ENCODE measurements at regions not wholly inside any gene's neighbourhood (a gene's known extent, or its start where the extent isn't known, plus 50 kb on each side); places are given as distances from the start of the nearest gene placed in this dataset.
"Not testable (repeated sequence)": the region's sequence is repeated elsewhere in the genome, so short reads cannot be mapped to it uniquely, and the experiment has no call there.

GRCh38 chr5:99543841-99544240, 615.0 kb upstream of the CHD1 start:
- TF ChIP-seq, protein P1, sequence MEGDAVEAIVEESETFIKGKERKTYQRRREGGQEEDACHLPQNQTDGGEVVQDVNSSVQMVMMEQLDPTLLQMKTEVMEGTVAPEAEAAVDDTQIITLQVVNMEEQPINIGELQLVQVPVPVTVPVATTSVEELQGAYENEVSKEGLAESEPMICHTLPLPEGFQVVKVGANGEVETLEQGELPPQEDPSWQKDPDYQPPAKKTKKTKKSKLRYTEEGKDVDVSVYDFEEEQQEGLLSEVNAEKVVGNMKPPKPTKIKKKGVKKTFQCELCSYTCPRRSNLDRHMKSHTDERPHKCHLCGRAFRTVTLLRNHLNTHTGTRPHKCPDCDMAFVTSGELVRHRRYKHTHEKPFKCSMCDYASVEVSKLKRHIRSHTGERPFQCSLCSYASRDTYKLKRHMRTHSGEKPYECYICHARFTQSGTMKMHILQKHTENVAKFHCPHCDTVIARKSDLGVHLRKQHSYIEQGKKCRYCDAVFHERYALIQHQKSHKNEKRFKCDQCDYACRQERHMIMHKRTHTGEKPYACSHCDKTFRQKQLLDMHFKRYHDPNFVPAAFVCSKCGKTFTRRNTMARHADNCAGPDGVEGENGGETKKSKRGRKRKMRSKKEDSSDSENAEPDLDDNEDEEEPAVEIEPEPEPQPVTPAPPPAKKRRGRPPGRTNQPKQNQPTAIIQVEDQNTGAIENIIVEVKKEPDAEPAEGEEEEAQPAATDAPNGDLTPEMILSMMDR (IDR thresholded peaks at IDR 0.05) = no peak
- no peaks in the 10 kb centered on the region for H3K36me3 ChIP-seq
- H3K4me3 ChIP-seq = no peak overlapping the region
- H3K9me3 ChIP-seq = no peaks in the 10 kb centered on the region
- H3K9ac ChIP-seq (ENCODE audit: low read depth in 2 of 2, low read length in 2 of 2) = no peak overlapping the region
- no peaks in the 10 kb centered on the region for H3K27me3 ChIP-seq
- H3K27ac ChIP-seq = no peak overlapping the region
- no peak for DNase-seq
- H3K4me1 ChIP-seq = no peaks in the 10 kb centered on the region
- intact Hi-C loops (cut with DNase I) = no loop called here

GRCh38 chr5:99534241-99534640, 605.4 kb upstream of the CHD1 start:
- H3K27ac ChIP-seq; H3K27me3 ChIP-seq; H3K9me3 ChIP-seq; H3K9ac ChIP-seq (ENCODE audit: low read depth in 2 of 2, low read length in 2 of 2); H3K36me3 ChIP-seq; intact Hi-C loops (cut with DNase I); H3K4me3 ChIP-seq; H3K4me1 ChIP-seq; DNase-seq: not testable (repeated sequence)

- intact Hi-C loops (cut with DNase I); DNase-seq: not testable (repeated sequence)
Measured at GRCh38 chr5:99521666-99522065, 592.9 kb upstream of the CHD1 start.

DNA sequence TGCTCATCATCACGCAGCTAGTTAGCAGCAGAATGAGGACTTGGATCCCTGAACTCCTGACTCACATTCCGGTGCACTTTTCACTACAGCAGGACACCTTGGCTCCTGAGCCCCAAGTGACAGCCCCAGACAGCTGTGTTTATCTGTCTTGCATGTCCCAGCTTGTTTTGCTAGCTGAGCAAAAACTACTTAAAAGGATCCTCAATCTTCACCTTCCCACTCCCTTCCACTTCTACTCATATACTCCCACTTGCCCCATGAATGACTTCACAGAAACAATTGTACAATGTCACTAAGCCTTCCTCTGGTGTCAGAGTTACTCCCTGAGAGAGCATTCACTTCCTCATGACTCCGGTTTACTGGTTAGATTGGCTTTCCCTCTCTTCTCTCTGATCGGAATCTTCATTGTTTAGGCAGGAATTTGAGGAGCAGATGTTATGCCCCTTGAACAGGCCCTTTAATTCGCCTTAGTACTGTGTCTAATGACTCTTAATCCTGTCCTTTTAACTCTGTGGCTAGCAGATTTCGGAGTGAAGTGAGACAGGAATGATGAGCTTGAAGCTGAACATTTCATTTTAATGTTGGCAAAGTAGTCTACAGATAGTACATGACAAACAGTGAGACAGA, 587.2 kb upstream of the CHD1 start:
- H3K27me3 ChIP-seq; DNase-seq; H3K27ac ChIP-seq; H3K36me3 ChIP-seq; intact Hi-C loops (cut with DNase I); H3K4me1 ChIP-seq; H3K9me3 ChIP-seq; H3K9ac ChIP-seq (ENCODE audit: low read depth in 2 of 2, low read length in 2 of 2); H3K4me3 ChIP-seq: not testable (repeated sequence)

More at GRCh38 chr5:99521666-99522065, 592.9 kb upstream of the CHD1 start:
- not testable (repeated sequence) for H3K27me3 ChIP-seq; H3K4me1 ChIP-seq; H3K36me3 ChIP-seq; H3K9me3 ChIP-seq; H3K4me3 ChIP-seq; H3K9ac ChIP-seq (ENCODE audit: low read depth in 2 of 2, low read length in 2 of 2); H3K27ac ChIP-seq

- H3K27me3 ChIP-seq; intact Hi-C loops (cut with DNase I); DNase-seq; H3K27ac ChIP-seq; H3K36me3 ChIP-seq; H3K4me1 ChIP-seq; H3K9ac ChIP-seq (ENCODE audit: low read depth in 2 of 2, low read length in 2 of 2); H3K4me3 ChIP-seq; H3K9me3 ChIP-seq: not testable (repeated sequence)
Measured at GRCh38 chr5:99510237-99510866, 581.5 kb upstream of the CHD1 start.

- H3K36me3 ChIP-seq; H3K4me3 ChIP-seq; H3K9ac ChIP-seq (ENCODE audit: low read depth in 2 of 2, low read length in 2 of 2); intact Hi-C loops (cut with DNase I); H3K27ac ChIP-seq; H3K9me3 ChIP-seq; H3K27me3 ChIP-seq; H3K4me1 ChIP-seq; DNase-seq: not testable (repeated sequence)
Measured at GRCh38 chr5:99509064-99509463, 580.3 kb upstream of the CHD1 start.

GRCh38 chr5:99495456-99495855, 566.6 kb upstream of the CHD1 start:
- H3K9ac ChIP-seq (ENCODE audit: low read depth in 2 of 2, low read length in 2 of 2); intact Hi-C loops (cut with DNase I); DNase-seq; H3K27ac ChIP-seq; H3K9me3 ChIP-seq; H3K4me1 ChIP-seq; H3K27me3 ChIP-seq; H3K4me3 ChIP-seq; H3K36me3 ChIP-seq: not testable (repeated sequence)

- DNase-seq; H3K36me3 ChIP-seq; H3K27me3 ChIP-seq; H3K4me3 ChIP-seq; intact Hi-C loops (cut with DNase I); H3K27ac ChIP-seq; H3K4me1 ChIP-seq; H3K9ac ChIP-seq (ENCODE audit: low read depth in 2 of 2, low read length in 2 of 2); H3K9me3 ChIP-seq: not testable (repeated sequence)
Measured at GRCh38 chr5:99478450-99478849, 549.6 kb upstream of the CHD1 start.

GRCh38 chr5:99473328-99473727, 544.5 kb upstream of the CHD1 start:
- H3K9me3 ChIP-seq; DNase-seq; H3K36me3 ChIP-seq; H3K27ac ChIP-seq; H3K4me1 ChIP-seq; H3K27me3 ChIP-seq; intact Hi-C loops (cut with DNase I); H3K9ac ChIP-seq (ENCODE audit: low read depth in 2 of 2, low read length in 2 of 2); H3K4me3 ChIP-seq: not testable (repeated sequence)

DNA sequence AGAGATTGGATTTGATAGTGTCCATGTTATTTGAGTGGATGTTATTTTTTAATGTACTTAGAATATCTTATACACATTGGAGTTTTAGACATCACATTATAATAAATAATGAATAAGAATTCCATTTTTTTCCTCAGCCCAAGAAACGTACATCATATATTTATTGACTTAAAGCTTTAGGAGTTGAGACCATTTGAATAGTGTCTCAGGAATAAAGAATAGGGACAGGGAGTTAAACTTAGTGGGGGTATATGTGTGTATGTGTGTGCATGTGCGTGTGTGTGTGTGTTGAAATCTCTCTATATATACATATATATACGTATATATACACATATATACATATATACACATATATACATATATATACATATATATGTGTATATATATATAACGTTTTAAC, 542.9 kb upstream of the CHD1 start:
- intact Hi-C loops (cut with DNase I); H3K27me3 ChIP-seq; H3K4me1 ChIP-seq; H3K4me3 ChIP-seq; H3K9ac ChIP-seq (ENCODE audit: low read depth in 2 of 2, low read length in 2 of 2); H3K27ac ChIP-seq; H3K36me3 ChIP-seq; DNase-seq; H3K9me3 ChIP-seq: not testable (repeated sequence)

DNA sequence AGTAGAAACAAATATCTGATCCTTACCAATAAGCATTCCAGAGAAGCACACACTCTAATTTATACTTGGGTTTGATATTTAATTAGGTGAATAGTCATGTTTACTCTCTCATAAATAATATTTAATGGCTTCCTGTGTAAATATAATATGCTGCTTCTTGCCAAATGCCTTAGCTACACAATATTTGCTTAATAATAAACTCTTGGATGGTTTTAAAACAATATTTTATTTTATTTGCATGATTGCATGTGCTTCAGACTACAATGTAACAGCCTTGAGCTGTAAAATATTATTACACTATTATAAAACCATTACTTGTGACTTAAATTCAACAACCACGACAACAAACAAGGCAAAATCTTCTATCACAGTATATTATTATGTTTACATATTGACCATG, 542.4 kb upstream of the CHD1 start:
- H3K9me3 ChIP-seq; DNase-seq; H3K36me3 ChIP-seq; H3K27me3 ChIP-seq; H3K9ac ChIP-seq (ENCODE audit: low read depth in 2 of 2, low read length in 2 of 2); H3K4me3 ChIP-seq; H3K4me1 ChIP-seq; H3K27ac ChIP-seq; intact Hi-C loops (cut with DNase I): not testable (repeated sequence)

DNA sequence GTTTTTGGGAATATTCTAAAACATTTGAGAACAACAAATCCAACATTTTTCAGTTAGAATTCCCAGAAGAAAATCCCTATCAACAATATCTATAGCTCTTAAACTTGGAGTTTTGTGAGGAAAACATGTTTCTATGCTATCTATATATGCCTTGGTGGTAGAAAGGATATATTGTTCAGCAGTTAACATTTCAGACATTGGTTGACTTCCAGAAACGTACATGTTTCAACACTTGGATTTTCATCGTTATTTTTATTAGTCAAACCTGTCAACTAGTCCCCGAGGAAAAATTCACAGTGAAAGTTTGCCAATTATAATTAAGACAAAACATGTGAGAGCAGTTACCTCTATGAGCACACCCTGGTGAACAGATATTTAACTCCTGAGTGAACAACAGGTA, 541.8 kb upstream of the CHD1 start:
- H3K9ac ChIP-seq (ENCODE audit: low read depth in 2 of 2, low read length in 2 of 2); H3K36me3 ChIP-seq; DNase-seq; intact Hi-C loops (cut with DNase I); H3K27ac ChIP-seq; H3K4me1 ChIP-seq; H3K9me3 ChIP-seq; H3K27me3 ChIP-seq; H3K4me3 ChIP-seq: not testable (repeated sequence)
